B cell (primary cell): ENCODE measurements at regions not wholly inside any gene's neighbourhood (a gene's known extent, or its start where the extent isn't known, plus 50 kb on each side); places are given as distances from the start of the nearest gene placed in this dataset.

Source experiments
- ATAC-seq: fragments of 200-7000 bp; cut with Tn5 transposase; one replicate; pipeline ENCODE4 v1.10.0; 2021; ENCODE audit warnings: low read depth, mild to moderate bottlenecking, moderate number of reproducible peaks, moderate library complexity
- CTCF ChIA-PET: fragments of 350-600 bp; sonication (Branson Sonifier 250); formaldehyde crosslinking; loops from one replicate; lab custom pipeline; 2021; ENCODE audit warnings: antibody characterized with exemption, inconsistent platforms; lab: Charles Lee
- POLR2A ChIA-PET: fragments of 350-600 bp; sonication (Branson Sonifier 250); formaldehyde crosslinking; loops from one replicate; lab custom pipeline; 2021; ENCODE audit warnings: antibody characterized with exemption; lab: Charles Lee
- DNase-seq: peaks from one replicate; pipeline ENCODE4 v3.0.0; 2013
- H2AFZ ChIP-seq: 2 replicates; pipeline ENCODE4 v1.6.1; 2012; ENCODE audit warnings: mild to moderate bottlenecking, low read depth, low read length; ENCODE audit not compliant: insufficient read depth, poor library complexity, severe bottlenecking
- H3K27ac ChIP-seq, 2 donors: 1 replicate in 1 of 2; 2 replicates in 1 of 2; pipeline ENCODE4 v1.5.1; 2012 to 2013; ENCODE audit warnings: low read length in 2 of 2, mild to moderate bottlenecking in 2 of 2, moderate library complexity in 1 of 2
- H3K27me3 ChIP-seq, 4 experiments: fragments of 200-600 bp in 1 of 4; sonication (generic) in 1 of 4; replicated peaks in 1 of 4; 1 replicate in 2 of 4; 2 replicates in 2 of 4; pipeline versions ENCODE4 v1.6.1 to v1.7.0; 2013 to 2016; ENCODE audit warnings: low read length in 3 of 4, mild to moderate bottlenecking in 2 of 4, mixed read lengths in 1 of 4, moderate library complexity in 1 of 4; ENCODE audit not compliant: insufficient read depth in 4 of 4, control insufficient read depth in 3 of 4; ENCODE audit errors: control extremely low read depth in 1 of 4
- H3K36me3 ChIP-seq, 2 experiments: replicated peaks in 1 of 2; 1 replicate in 1 of 2; 2 replicates in 1 of 2; pipeline versions ENCODE4 v1.6.1 to v1.7.1; 2013; ENCODE audit warnings: low read length in 1 of 2; ENCODE audit not compliant: insufficient read depth in 2 of 2, control insufficient read depth in 1 of 2; ENCODE audit errors: control extremely low read depth in 1 of 2, extremely low read depth in 1 of 2
- H3K4me1 ChIP-seq, 2 donors: fragments of 200-600 bp in 1 of 2; sonication (generic) in 1 of 2; 1 replicate in 1 of 2; 2 replicates in 1 of 2; pipeline versions ENCODE4 v1.5.1 to v1.6.1; 2013 to 2017; ENCODE audit warnings: low read length in 2 of 2; ENCODE audit not compliant: control insufficient read depth in 2 of 2, insufficient read depth in 2 of 2
- H3K4me2 ChIP-seq: replicated peaks from 2 replicates; pipeline ENCODE3; 2012; ENCODE audit warnings: mild to moderate bottlenecking, low read depth, low read length; ENCODE audit not compliant: poor library complexity, severe bottlenecking
- H3K4me3 ChIP-seq, 5 experiments: fragments of 200-600 bp in 1 of 5; sonication (generic) in 1 of 5; 1 replicate in 3 of 5; 2 replicates in 2 of 5; pipeline versions ENCODE4 v1.5.1 to v1.7.0; 2011 to 2016; ENCODE audit warnings: low read length in 4 of 5, mild to moderate bottlenecking in 4 of 5, low read depth in 2 of 5, control low read depth in 1 of 5, moderate library complexity in 1 of 5; ENCODE audit not compliant: insufficient read depth in 1 of 5; ENCODE audit errors: control extremely low read depth in 1 of 5, extremely low read depth in 1 of 5
- H3K79me2 ChIP-seq: fragments of 200-600 bp; sonication (generic); one replicate; pipeline ENCODE4 v1.6.0; 2016; ENCODE audit warnings: low read length; ENCODE audit not compliant: control insufficient read depth, insufficient read depth
- H3K9ac ChIP-seq: fragments of 200-600 bp; sonication (generic); 2 replicates; pipeline ENCODE4 v1.6.1; 2017; ENCODE audit warnings: mild to moderate bottlenecking, low read length, moderate library complexity
- H3K9me3 ChIP-seq, 3 donors: one replicate each; pipeline versions ENCODE4 v1.6.1 to v1.7.1; 2013; ENCODE audit warnings: low read length in 2 of 3; ENCODE audit not compliant: control insufficient read depth in 2 of 3, insufficient read depth in 1 of 3; ENCODE audit errors: control extremely low read depth in 1 of 3
- H4K20me1 ChIP-seq: 2 replicates; pipeline ENCODE4 v1.6.0; 2012; ENCODE audit warnings: mild to moderate bottlenecking, low read length; ENCODE audit not compliant: insufficient read depth, control insufficient read depth, poor library complexity, severe bottlenecking
- H3K27ac Mint-ChIP-seq: one replicate; pipeline ENCODE4 v1.8.0; 2021; ENCODE audit warnings: mixed read lengths
- H3K27me3 Mint-ChIP-seq: one replicate; pipeline ENCODE4 v1.8.0; 2021; ENCODE audit warnings: mixed read lengths
- H3K4me1 Mint-ChIP-seq: one replicate; pipeline ENCODE4 v1.8.0; 2021; ENCODE audit warnings: mixed read lengths
- H3K4me3 Mint-ChIP-seq: one replicate; pipeline ENCODE4 v1.8.0; 2021; ENCODE audit warnings: mixed read lengths
- H3K9me3 Mint-ChIP-seq: one replicate; pipeline ENCODE4 v1.8.0; 2022; ENCODE audit warnings: mixed read lengths; ENCODE audit not compliant: insufficient read depth
- EZH2 ChIP-seq: IDR thresholded peaks from 2 replicates; pipeline ENCODE4 v1.6.1; 2012; ENCODE audit warnings: borderline replicate concordance, low read depth, mild to moderate bottlenecking, moderate library complexity, low read length; ENCODE audit not compliant: insufficient read depth, poor library complexity, severe bottlenecking
- WGBS: methylation state at CpG from one replicate; pipeline ENCODE4 v1.1.5; 2013; ENCODE audit warnings: missing lambda C conversion rate; ENCODE audit not compliant: insufficient coverage; 5-methylcytosine and 5-hydroxymethylcytosine counted together
- intact Hi-C: fragments of 100-400 bp; cut with micrococcal nuclease; formaldehyde crosslinking; loops from one replicate; pipeline ENCODE4 v1.10.0; 2022
- TF ChIP-seq, protein P1 (sequence below): fragments of 200-600 bp; IDR thresholded peaks from one replicate; pipeline ENCODE4 v1.8.0; 2022; ENCODE audit warnings: antibody characterized with exemption, mild to moderate bottlenecking

DNA sequence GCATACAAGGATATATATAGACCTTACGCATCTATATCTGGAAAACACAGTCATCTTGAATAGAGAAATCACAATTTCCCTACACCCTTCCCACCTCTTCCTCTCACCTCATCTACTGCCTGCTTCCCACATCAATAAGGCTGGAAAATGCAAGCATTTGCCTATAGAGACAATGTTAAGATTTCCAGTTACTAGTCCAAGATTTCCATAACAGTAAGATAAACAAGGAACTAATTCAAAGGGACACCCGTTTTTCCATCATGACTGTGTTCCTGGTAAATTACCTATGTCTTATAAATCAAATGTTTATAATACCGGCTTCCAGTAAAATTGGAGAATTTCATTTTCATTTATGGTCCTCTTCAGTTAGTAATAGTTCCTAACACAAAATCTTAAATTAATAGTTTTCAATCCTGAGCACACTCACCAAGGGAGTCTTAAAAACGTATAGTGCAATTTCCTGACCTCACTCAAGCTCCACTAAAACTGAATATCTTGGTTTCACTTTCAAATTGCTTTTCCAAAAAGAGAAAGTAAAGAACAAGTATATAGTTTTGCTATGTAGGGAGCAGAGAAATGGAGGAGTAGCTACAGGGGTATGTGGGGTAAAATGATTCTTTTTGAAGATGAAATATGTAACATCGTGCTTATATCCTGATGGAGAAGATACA lies 398.7 kb downstream of the PLPP3 start:
- H3K4me2 ChIP-seq, result no peak overlapping the region
- no peak overlapping the region for H2AFZ ChIP-seq
- H3K4me3 ChIP-seq, result no peak overlapping the region
- no peaks in the 10 kb centered on the region for H3K79me2 ChIP-seq
- POLR2A ChIA-PET, result no interaction called here
- Mint-ChIP-seq H3K4me3 (no peak overlapping the region), H3K27ac (no peak overlapping the region), H3K9me3 (no peaks in the 10 kb centered on the region), H3K4me1 (no peaks in the 10 kb centered on the region), H3K27me3 (peaks cover 8% of the 10 kb centered on the region)
- H4K20me1 ChIP-seq, result no peaks in the 10 kb centered on the region
- CTCF ChIA-PET, result no interaction called here
- H3K36me3 ChIP-seq, result no peaks in the 10 kb centered on the region
- TF ChIP-seq EZH2, result no peak
- TF ChIP-seq, protein P1, sequence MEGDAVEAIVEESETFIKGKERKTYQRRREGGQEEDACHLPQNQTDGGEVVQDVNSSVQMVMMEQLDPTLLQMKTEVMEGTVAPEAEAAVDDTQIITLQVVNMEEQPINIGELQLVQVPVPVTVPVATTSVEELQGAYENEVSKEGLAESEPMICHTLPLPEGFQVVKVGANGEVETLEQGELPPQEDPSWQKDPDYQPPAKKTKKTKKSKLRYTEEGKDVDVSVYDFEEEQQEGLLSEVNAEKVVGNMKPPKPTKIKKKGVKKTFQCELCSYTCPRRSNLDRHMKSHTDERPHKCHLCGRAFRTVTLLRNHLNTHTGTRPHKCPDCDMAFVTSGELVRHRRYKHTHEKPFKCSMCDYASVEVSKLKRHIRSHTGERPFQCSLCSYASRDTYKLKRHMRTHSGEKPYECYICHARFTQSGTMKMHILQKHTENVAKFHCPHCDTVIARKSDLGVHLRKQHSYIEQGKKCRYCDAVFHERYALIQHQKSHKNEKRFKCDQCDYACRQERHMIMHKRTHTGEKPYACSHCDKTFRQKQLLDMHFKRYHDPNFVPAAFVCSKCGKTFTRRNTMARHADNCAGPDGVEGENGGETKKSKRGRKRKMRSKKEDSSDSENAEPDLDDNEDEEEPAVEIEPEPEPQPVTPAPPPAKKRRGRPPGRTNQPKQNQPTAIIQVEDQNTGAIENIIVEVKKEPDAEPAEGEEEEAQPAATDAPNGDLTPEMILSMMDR, result no peak
- WGBS, result 86% methylated on average over 1 of the region's 5 CpGs
- no peaks in the 10 kb centered on the region for H3K9me3 ChIP-seq
- no peak overlapping the region for H3K9ac ChIP-seq
- H3K4me1 ChIP-seq, result no peaks in the 10 kb centered on the region
- ATAC-seq (no peak), DNase-seq (no peak)
- no peaks in the 10 kb centered on the region for H3K27me3 ChIP-seq
- intact Hi-C loops, result no loop called here
- no peak overlapping the region for H3K27ac ChIP-seq

DNA sequence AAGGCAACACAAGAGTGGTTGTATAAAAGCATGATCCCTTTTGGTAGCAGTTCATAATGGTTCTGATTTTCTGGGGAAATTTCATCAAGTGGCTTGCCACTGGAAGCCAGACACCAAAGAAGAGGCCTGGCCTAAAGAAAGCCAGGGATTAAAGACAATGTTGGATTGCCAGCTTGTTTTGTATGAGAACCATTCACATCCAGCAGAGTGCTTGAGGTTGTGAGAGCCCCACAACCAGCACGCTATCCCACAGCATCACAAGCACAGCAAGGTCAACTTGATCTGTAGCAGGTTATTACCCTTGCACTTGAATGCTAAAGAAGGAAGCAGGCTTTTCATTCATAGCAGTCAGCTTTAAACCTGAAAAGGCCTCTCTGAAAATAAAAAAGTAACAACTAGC lies 399.8 kb downstream of the PLPP3 start:
- TF ChIP-seq, protein P1, result no peak
- no peak for TF ChIP-seq EZH2
- no peaks in the 10 kb centered on the region for H4K20me1 ChIP-seq
- H3K9ac ChIP-seq, result no peak overlapping the region
- H3K79me2 ChIP-seq, result no peaks in the 10 kb centered on the region
- H3K9me3 ChIP-seq, result no peaks in the 10 kb centered on the region
- ATAC-seq (no peak), DNase-seq (no peak)
- H3K9me3 Mint-ChIP-seq, result no peaks in the 10 kb centered on the region
- no peaks in the 10 kb centered on the region for H3K36me3 ChIP-seq
- H3K27ac Mint-ChIP-seq, result no peak overlapping the region
- H3K4me3 Mint-ChIP-seq, result no peak overlapping the region
- no peak overlapping the region for H3K4me2 ChIP-seq
- no peaks in the 10 kb centered on the region for H3K4me1 ChIP-seq
- H3K27me3 Mint-ChIP-seq, result peaks cover 12% of the 10 kb centered on the region
- intact Hi-C loops, result no loop called here
- CTCF ChIA-PET, result no interaction called here
- no peaks in the 10 kb centered on the region for H3K27me3 ChIP-seq
- H2AFZ ChIP-seq, result no peak overlapping the region
- POLR2A ChIA-PET, result no interaction called here
- H3K4me3 ChIP-seq, result no peak overlapping the region
- H3K4me1 Mint-ChIP-seq, result no peaks in the 10 kb centered on the region
- WGBS, result no CpG with 5 or more reads among the region's 1 CpG
- no peak overlapping the region for H3K27ac ChIP-seq
